ENCODE measurements at regions not wholly inside any gene's neighbourhood (a gene's known extent, or its start where the extent isn't known, plus 50 kb on each side); places are given as distances from the start of the nearest gene placed in this dataset.

DNA sequence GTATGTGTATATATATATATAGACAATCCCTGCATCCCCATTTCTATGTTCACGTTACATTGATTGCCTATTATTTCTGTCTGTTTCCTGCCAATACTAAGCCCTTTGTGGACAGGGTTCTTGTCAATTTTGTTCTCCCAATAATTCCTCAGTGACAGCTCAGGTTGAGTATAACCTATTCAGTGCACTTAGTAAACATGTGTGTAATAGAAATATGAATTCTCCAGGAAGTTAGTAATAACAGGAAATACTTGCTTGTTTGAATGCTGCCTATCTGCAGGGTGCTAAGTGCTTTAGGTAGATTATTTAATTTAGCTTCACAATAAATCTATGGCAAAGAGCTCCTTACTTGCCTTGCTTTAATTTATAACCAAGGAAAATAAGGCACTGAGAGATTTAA is 52.8 kb upstream of the PTGFR start:
- TF ChIP-seq, protein P1, sequence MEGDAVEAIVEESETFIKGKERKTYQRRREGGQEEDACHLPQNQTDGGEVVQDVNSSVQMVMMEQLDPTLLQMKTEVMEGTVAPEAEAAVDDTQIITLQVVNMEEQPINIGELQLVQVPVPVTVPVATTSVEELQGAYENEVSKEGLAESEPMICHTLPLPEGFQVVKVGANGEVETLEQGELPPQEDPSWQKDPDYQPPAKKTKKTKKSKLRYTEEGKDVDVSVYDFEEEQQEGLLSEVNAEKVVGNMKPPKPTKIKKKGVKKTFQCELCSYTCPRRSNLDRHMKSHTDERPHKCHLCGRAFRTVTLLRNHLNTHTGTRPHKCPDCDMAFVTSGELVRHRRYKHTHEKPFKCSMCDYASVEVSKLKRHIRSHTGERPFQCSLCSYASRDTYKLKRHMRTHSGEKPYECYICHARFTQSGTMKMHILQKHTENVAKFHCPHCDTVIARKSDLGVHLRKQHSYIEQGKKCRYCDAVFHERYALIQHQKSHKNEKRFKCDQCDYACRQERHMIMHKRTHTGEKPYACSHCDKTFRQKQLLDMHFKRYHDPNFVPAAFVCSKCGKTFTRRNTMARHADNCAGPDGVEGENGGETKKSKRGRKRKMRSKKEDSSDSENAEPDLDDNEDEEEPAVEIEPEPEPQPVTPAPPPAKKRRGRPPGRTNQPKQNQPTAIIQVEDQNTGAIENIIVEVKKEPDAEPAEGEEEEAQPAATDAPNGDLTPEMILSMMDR (IDR thresholded peaks at IDR 0.05; ENCODE audit: insufficient read depth, low read length), result no peak
- TF ChIP-seq POLR2AphosphoS5 (IDR thresholded peaks at IDR 0.05; ENCODE audit: low read depth) (no peak), SPI1 (IDR thresholded peaks at IDR 0.05; ENCODE audit: borderline replicate concordance, low read depth) (no peak)
- TF ChIP-seq, protein P2, sequence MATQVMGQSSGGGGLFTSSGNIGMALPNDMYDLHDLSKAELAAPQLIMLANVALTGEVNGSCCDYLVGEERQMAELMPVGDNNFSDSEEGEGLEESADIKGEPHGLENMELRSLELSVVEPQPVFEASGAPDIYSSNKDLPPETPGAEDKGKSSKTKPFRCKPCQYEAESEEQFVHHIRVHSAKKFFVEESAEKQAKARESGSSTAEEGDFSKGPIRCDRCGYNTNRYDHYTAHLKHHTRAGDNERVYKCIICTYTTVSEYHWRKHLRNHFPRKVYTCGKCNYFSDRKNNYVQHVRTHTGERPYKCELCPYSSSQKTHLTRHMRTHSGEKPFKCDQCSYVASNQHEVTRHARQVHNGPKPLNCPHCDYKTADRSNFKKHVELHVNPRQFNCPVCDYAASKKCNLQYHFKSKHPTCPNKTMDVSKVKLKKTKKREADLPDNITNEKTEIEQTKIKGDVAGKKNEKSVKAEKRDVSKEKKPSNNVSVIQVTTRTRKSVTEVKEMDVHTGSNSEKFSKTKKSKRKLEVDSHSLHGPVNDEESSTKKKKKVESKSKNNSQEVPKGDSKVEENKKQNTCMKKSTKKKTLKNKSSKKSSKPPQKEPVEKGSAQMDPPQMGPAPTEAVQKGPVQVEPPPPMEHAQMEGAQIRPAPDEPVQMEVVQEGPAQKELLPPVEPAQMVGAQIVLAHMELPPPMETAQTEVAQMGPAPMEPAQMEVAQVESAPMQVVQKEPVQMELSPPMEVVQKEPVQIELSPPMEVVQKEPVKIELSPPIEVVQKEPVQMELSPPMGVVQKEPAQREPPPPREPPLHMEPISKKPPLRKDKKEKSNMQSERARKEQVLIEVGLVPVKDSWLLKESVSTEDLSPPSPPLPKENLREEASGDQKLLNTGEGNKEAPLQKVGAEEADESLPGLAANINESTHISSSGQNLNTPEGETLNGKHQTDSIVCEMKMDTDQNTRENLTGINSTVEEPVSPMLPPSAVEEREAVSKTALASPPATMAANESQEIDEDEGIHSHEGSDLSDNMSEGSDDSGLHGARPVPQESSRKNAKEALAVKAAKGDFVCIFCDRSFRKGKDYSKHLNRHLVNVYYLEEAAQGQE (IDR thresholded peaks at IDR 0.05; ENCODE audit: insufficient replicate concordance, low read depth), result no peak

Measured in HL-60 (cell line).